IMR-90 (cell line): ENCODE measurements at regions not wholly inside any gene's neighbourhood (a gene's known extent, or its start where the extent isn't known, plus 50 kb on each side); places are given as distances from the start of the nearest gene placed in this dataset.

Experiments used
- CTCF ChIP-seq: conservative IDR thresholded peaks from 2 replicates; pipeline ENCODE4 v1.5.1; 2012; ENCODE audit warnings: mild to moderate bottlenecking, low read depth, low read length, improper control_type of control experiment
- POLR2A ChIP-seq: IDR thresholded peaks from 2 replicates; pipeline ENCODE4 v1.6.1; 2012; ENCODE audit warnings: mild to moderate bottlenecking, low read depth, low read length
- RAD21 ChIP-seq: IDR thresholded peaks from 2 replicates; pipeline ENCODE4 v1.6.1; 2012; ENCODE audit warnings: low read length, improper control_type of control experiment
- RCOR1 ChIP-seq: IDR thresholded peaks from 2 replicates; pipeline ENCODE4 v1.6.1; 2012; ENCODE audit warnings: mild to moderate bottlenecking, low read length, improper control_type of control experiment; ENCODE audit not compliant: insufficient replicate concordance

GRCh38 chr2:199057936-199058335 lies 399.8 kb downstream of the SATB2 start:
- TF ChIP-seq CTCF: no peak
- TF ChIP-seq RAD21: no peak
- no peak for TF ChIP-seq RCOR1
- TF ChIP-seq POLR2A: no peak
